HCT116 (cell line): ENCODE measurements at regions not wholly inside any gene's neighbourhood (a gene's known extent, or its start where the extent isn't known, plus 50 kb on each side); places are given as distances from the start of the nearest gene placed in this dataset.

ENCODE experiments used
- ATAC-seq: fragments of 200-7000 bp; cut with Tn5 transposase; 2 replicates; pipeline ENCODE4 v1.9.1; 2020; ENCODE audit warnings: mild to moderate bottlenecking, moderate library complexity
- BruUV-seq: library from RNA; stranded (reverse); fragments of 400-500 nt; replicated peaks from 2 replicates; lab custom pipeline; 2021; lab: Mats Ljungman, UMichigan
- CTCF ChIA-PET: fragments of 300-600 bp; sonication (Branson Sonifier 250); formaldehyde crosslinking; loops from one replicate; lab custom pipeline; 2021; ENCODE audit warnings: antibody characterized with exemption; lab: Charles Lee
- POLR2A ChIA-PET: fragments of 300-600, 350-600 bp; sonication (Branson Sonifier 250); formaldehyde crosslinking; loops from one replicate; lab custom pipeline; 2021; ENCODE audit warnings: antibody characterized with exemption; lab: Charles Lee
- RAD21 ChIA-PET, 2 experiments: fragments of 300-600 bp; sonication (Branson Sonifier 250); formaldehyde crosslinking; loops; one replicate each; lab custom pipeline; 2023; ENCODE audit warnings: low total read pairs in 2 of 2; ENCODE audit not compliant: uncharacterized antibody in 2 of 2, unreplicated experiment in 2 of 2, low non-redundant PET in 1 of 2; lab: Charles Lee
- DNase-seq: peaks from one replicate; pipeline ENCODE4 v3.0.0-alpha.2; 2010; ENCODE audit warnings: low read depth, low spot score
- H2AFZ ChIP-seq: fragments of 200-600 bp; shearing (Covaris generic), sonication (generic); 2 replicates; pipeline ENCODE4 v1.6.1; 2017; ENCODE audit warnings: low read depth, mixed run types, mixed read lengths, antibody characterized with exemption, low read length; ENCODE audit not compliant: poor library complexity, severe bottlenecking
- H3K27ac ChIP-seq: 2 replicates; pipeline ENCODE4 v1.5.1; 2012; ENCODE audit warnings: low read depth, low read length
- H3K27me3 ChIP-seq: fragments of 200-600 bp; sonication (generic); 2 replicates; pipeline ENCODE4 v1.6.1; 2016; ENCODE audit warnings: mixed run types, low read length, mixed read lengths; ENCODE audit not compliant: insufficient read depth
- H3K36me3 ChIP-seq, 2 experiments: fragments of 200-500 bp in 1 of 2; fragments of 200-600 bp in 1 of 2; sonication (Bioruptor generic) in 1 of 2; sonication (generic) in 1 of 2; 2 replicates each; pipeline versions ENCODE4 v1.5.1 to v1.6.1; 2014 to 2016; ENCODE audit warnings: low read length in 2 of 2, inconsistent platforms in 1 of 2, mixed read lengths in 1 of 2, mixed run types in 1 of 2; ENCODE audit not compliant: insufficient read depth in 2 of 2, control insufficient read depth in 1 of 2
- H3K4me1 ChIP-seq, 2 experiments: fragments of 200-600 bp in 1 of 2; sonication (generic) in 1 of 2; 2 replicates each; pipeline versions ENCODE4 v1.5.1 to v1.6.1; 2012 to 2017; ENCODE audit warnings: low read length in 2 of 2, inconsistent platforms in 1 of 2, mild to moderate bottlenecking in 1 of 2, mixed read lengths in 1 of 2, mixed run types in 1 of 2, moderate library complexity in 1 of 2; ENCODE audit not compliant: insufficient read depth in 2 of 2, control insufficient read depth in 1 of 2
- H3K4me2 ChIP-seq: fragments of 200-600 bp; sonication (generic); 2 replicates; pipeline ENCODE4 v1.6.1; 2017; ENCODE audit warnings: mixed run types, low read length, mixed read lengths
- H3K4me3 ChIP-seq, 2 experiments: fragments of 200-600 bp in 1 of 2; sonication (generic) in 1 of 2; replicated peaks in 1 of 2; 2 replicates each; pipeline ENCODE4 v1.5.1; 2011 to 2016; ENCODE audit warnings: low read length in 2 of 2, control low read depth in 1 of 2, low read depth in 1 of 2, mild to moderate bottlenecking in 1 of 2, mixed read lengths in 1 of 2, mixed run types in 1 of 2
- H3K79me2 ChIP-seq: fragments of 200-600 bp; sonication (generic); 2 replicates; pipeline ENCODE4 v1.6.1; 2017; ENCODE audit warnings: mild to moderate bottlenecking, mixed run types, low read length, moderate library complexity, mixed read lengths; ENCODE audit not compliant: insufficient read depth
- H3K9ac ChIP-seq: fragments of 200-600 bp; sonication (generic); 2 replicates; pipeline ENCODE4 v1.6.1; 2016; ENCODE audit warnings: low read length, mixed read lengths
- H3K9me2 ChIP-seq: fragments of 200-600 bp; sonication (generic), shearing (Covaris generic); 2 replicates; pipeline ENCODE4 v1.6.1; 2017; ENCODE audit warnings: mixed run types, mild to moderate bottlenecking, moderate library complexity; ENCODE audit not compliant: insufficient read depth
- H3K9me3 ChIP-seq, 2 experiments: fragments of 200-500 bp in 1 of 2; fragments of 200-600 bp in 1 of 2; sonication (Bioruptor generic) in 1 of 2; sonication (generic) in 1 of 2; 2 replicates each; pipeline ENCODE4 v1.6.1; 2014 to 2017; ENCODE audit warnings: low read length in 2 of 2, mixed read lengths in 2 of 2, inconsistent platforms in 1 of 2, low read depth in 1 of 2, mild to moderate bottlenecking in 1 of 2, mixed run types in 1 of 2, moderate library complexity in 1 of 2; ENCODE audit not compliant: control insufficient read depth in 1 of 2, insufficient read depth in 1 of 2
- H4K20me1 ChIP-seq: fragments of 200-600 bp; sonication (generic), shearing (Covaris generic); 2 replicates; pipeline ENCODE4 v1.6.1; 2017; ENCODE audit warnings: mixed run types, mild to moderate bottlenecking, moderate library complexity; ENCODE audit not compliant: insufficient read depth
- ATF3 ChIP-seq: IDR thresholded peaks from 2 replicates; pipeline ENCODE4 v1.6.1; 2012
- CBX3 ChIP-seq: IDR thresholded peaks from 2 replicates; pipeline ENCODE4 v1.6.1; 2012; ENCODE audit warnings: low read depth
- CEBPB ChIP-seq: IDR thresholded peaks from 2 replicates; pipeline ENCODE4 v1.6.1; 2012; ENCODE audit warnings: low read depth
- CTCF ChIP-seq, 3 experiments: fragments of 200-600 bp in 1 of 3; sonication (generic) in 1 of 3; IDR thresholded peaks in 2 of 3; conservative IDR thresholded peaks in 1 of 3; 2 replicates each; pipeline ENCODE4 v1.5.1; 2012 to 2017; ENCODE audit warnings: low read depth in 2 of 3, low read length in 2 of 3, antibody characterized with exemption in 1 of 3, borderline replicate concordance in 1 of 3, control low read depth in 1 of 3, mild to moderate bottlenecking in 1 of 3, mixed read lengths in 1 of 3, mixed run types in 1 of 3, moderate library complexity in 1 of 3; ENCODE audit not compliant: insufficient read depth in 1 of 3
- EGR1 ChIP-seq: IDR thresholded peaks from 2 replicates; pipeline ENCODE4 v1.6.1; 2012; ENCODE audit warnings: low read depth
- EZH2phosphoT487 ChIP-seq: fragments of 200-600 bp; IDR thresholded peaks from 2 replicates; pipeline ENCODE4 v1.6.1; 2018; ENCODE audit warnings: antibody characterized with exemption, borderline replicate concordance
- FOSL1 ChIP-seq: IDR thresholded peaks from 2 replicates; pipeline ENCODE4 v1.6.1; 2012; ENCODE audit warnings: low read depth
- JUND ChIP-seq: IDR thresholded peaks from 2 replicates; pipeline ENCODE4 v1.6.1; 2012
- SP1 ChIP-seq: IDR thresholded peaks from 2 replicates; pipeline ENCODE4 v1.6.1; 2012; ENCODE audit warnings: low read depth
- SRF ChIP-seq: IDR thresholded peaks from 2 replicates; pipeline ENCODE4 v1.6.1; 2012; ENCODE audit warnings: low read depth
- YY1 ChIP-seq: IDR thresholded peaks from 2 replicates; pipeline ENCODE4 v1.6.1; 2011; ENCODE audit warnings: low read length, low read depth, moderate library complexity, mild to moderate bottlenecking; ENCODE audit not compliant: insufficient replicate concordance; ENCODE audit errors: extremely low read depth
- intact Hi-C: fragments of 100-400 bp; cut with micrococcal nuclease; formaldehyde crosslinking; loops from 2 replicates; pipeline ENCODE4 v1.10.0; 2022

- Histone ChIP-seq H3K36me3 (no peaks in the 10 kb centered on the region), H3K4me1 (no peaks in the 10 kb centered on the region), H3K9me3 (no peaks in the 10 kb centered on the region; a peak in 1 of 4 replicates), H3K4me3 (no peak overlapping the region), H4K20me1 (no peaks in the 10 kb centered on the region), H3K4me2 (no peak overlapping the region), H3K9ac (no peak overlapping the region), H3K27ac (no peak overlapping the region), H3K27me3 (no peaks in the 10 kb centered on the region), H3K79me2 (no peaks in the 10 kb centered on the region)
- no TSS peak for BruUV-seq
- ATAC-seq (no peak), DNase-seq (no peak)
- ChIA-PET POLR2A (no interaction called here), RAD21 (no interaction called here), CTCF (no interaction called here)
- TF ChIP-seq SRF (no peak), CTCF (IDR thresholded peaks at IDR 0.05 in 2 of 3, conservative IDR thresholded peaks at IDR 0.05 in 1 of 3; ENCODE audit: borderline replicate concordance in 1 of 3, insufficient read depth in 1 of 3, low read depth in 2 of 3, low read length in 2 of 3) (no peak), SP1 (no peak), FOSL1 (no peak), EZH2phosphoT487 (no peak), YY1 (no peak), ATF3 (no peak), CBX3 (no peak), EGR1 (no peak), JUND (no peak), CEBPB (no peak)
- TF ChIP-seq, all 23 proteins: peak for 0
- no peak overlapping the region for H2AFZ ChIP-seq
- no peaks in the 10 kb centered on the region for H3K9me2 ChIP-seq
- intact Hi-C loops: no loop called here
Measured at GRCh38 chr7:12090757-12091221, 120.3 kb upstream of the TMEM106B start.
